Ishikawa (cell line): ENCODE measurements at regions not wholly inside any gene's neighbourhood (a gene's known extent, or its start where the extent isn't known, plus 50 kb on each side); places are given as distances from the start of the nearest gene placed in this dataset.

Experiments
- CEBPB ChIP-seq: IDR thresholded peaks from 2 replicates; pipeline ENCODE4 v1.6.1; 2012
- CREB1 ChIP-seq: IDR thresholded peaks from 2 replicates; pipeline ENCODE4 v1.6.1; 2012; ENCODE audit warnings: low read depth
- EGR1 ChIP-seq: IDR thresholded peaks from 2 replicates; pipeline ENCODE4 v1.6.1; 2012
- EP300 ChIP-seq: IDR thresholded peaks from 2 replicates; pipeline ENCODE4 v1.6.1; 2012; ENCODE audit warnings: borderline replicate concordance
- FOXM1 ChIP-seq: IDR thresholded peaks from 2 replicates; pipeline ENCODE4 v1.6.1; 2012; ENCODE audit warnings: low read depth, borderline replicate concordance
- MAX ChIP-seq: IDR thresholded peaks from 2 replicates; pipeline ENCODE4 v1.6.1; 2012
- NFIC ChIP-seq: IDR thresholded peaks from 2 replicates; pipeline ENCODE4 v1.6.1; 2012
- RAD21 ChIP-seq: IDR thresholded peaks from 2 replicates; pipeline ENCODE4 v1.6.1; 2012; ENCODE audit warnings: low read depth
- REST ChIP-seq: IDR thresholded peaks from 2 replicates; pipeline ENCODE4 v1.6.1; 2012; ENCODE audit warnings: low read depth, mild to moderate bottlenecking
- TAF1 ChIP-seq: IDR thresholded peaks from 2 replicates; pipeline ENCODE4 v1.6.1; 2012; ENCODE audit warnings: low read depth, mild to moderate bottlenecking
- TCF12 ChIP-seq: IDR thresholded peaks from 2 replicates; pipeline ENCODE4 v1.6.1; 2012; ENCODE audit warnings: low read depth
- TEAD4 ChIP-seq: IDR thresholded peaks from 2 replicates; pipeline ENCODE4 v1.6.1; 2012
- USF1 ChIP-seq: IDR thresholded peaks from 2 replicates; pipeline ENCODE4 v1.6.1; 2012
- YY1 ChIP-seq: IDR thresholded peaks from 2 replicates; pipeline ENCODE4 v1.6.1; 2012; ENCODE audit warnings: low read depth
- ZBTB7A ChIP-seq: IDR thresholded peaks from 2 replicates; pipeline ENCODE4 v1.6.1; 2012; ENCODE audit warnings: low read depth

GRCh38 chr3:24048843-24049242 lies 103.8 kb downstream of the NR1D2 start:
- no peak for TF ChIP-seq NFIC
- no peak for TF ChIP-seq CEBPB
- TF ChIP-seq EP300 = no peak

- TF ChIP-seq MAX (no peak), TCF12 (no peak), RAD21 (no peak), FOXM1 (no peak), NFIC (no peak), REST (no peak), EGR1 (no peak), TAF1 (no peak), CEBPB (no peak), ZBTB7A (no peak), EP300 (no peak), USF1 (no peak), YY1 (no peak), CREB1 (no peak)
Measured at GRCh38 chr3:24052446-24052845, 107.4 kb downstream of the NR1D2 start.

GRCh38 chr3:24058940-24059705 lies 114.0 kb downstream of the NR1D2 start:
- TF ChIP-seq TEAD4 (no peak), REST (no peak)

GRCh38 chr3:24060055-24060454 lies 115.0 kb downstream of the NR1D2 start:
- TF ChIP-seq NFIC (peak; percentile 68), YY1 (no peak), RAD21 (peak; percentile 13; the same call in 1 of the 2 replicates), EGR1 (no peak), CEBPB (peak; percentile 15; the same call in 1 of the 2 replicates), MAX (peak; percentile 54), TEAD4 (peak; percentile 83), TCF12 (peak; percentile 69; the same call in 1 of the 2 replicates), USF1 (no peak)

GRCh38 chr3:24062916-24063315 lies 117.8 kb downstream of the NR1D2 start:
- TF ChIP-seq REST (no peak), ZBTB7A (no peak), USF1 (no peak), RAD21 (no peak), TCF12 (no peak), MAX (no peak), CEBPB (no peak)
